ENCODE measurements at regions not wholly inside any gene's neighbourhood (a gene's known extent, or its start where the extent isn't known, plus 50 kb on each side); places are given as distances from the start of the nearest gene placed in this dataset.

GRCh38 chr6:5946701-5947100, 60.0 kb downstream of the NRN1 start:
- no peak for TF ChIP-seq ZNF274 (IDR thresholded peaks at IDR 0.05; ENCODE audit: low read depth, low read length)
- no peak overlapping the region for H3K4me3 ChIP-seq (ENCODE audit: low read length)

GRCh38 chr6:5946181-5946580, 60.5 kb downstream of the NRN1 start:
- no peak overlapping the region for H3K4me3 ChIP-seq (ENCODE audit: low read length)
- no peak for TF ChIP-seq ZNF274 (IDR thresholded peaks at IDR 0.05; ENCODE audit: low read depth, low read length)

- H3K4me3 ChIP-seq (ENCODE audit: low read length) = no peak overlapping the region
- no peak for TF ChIP-seq ZNF274 (IDR thresholded peaks at IDR 0.05; ENCODE audit: low read depth, low read length)
Measured at GRCh38 chr6:5943591-5943990, 63.1 kb downstream of the NRN1 start.

- TF ChIP-seq ZNF274 (IDR thresholded peaks at IDR 0.05; ENCODE audit: low read depth, low read length) = no peak
- no peak overlapping the region for H3K4me3 ChIP-seq (ENCODE audit: low read length)
Measured at GRCh38 chr6:5942591-5942990, 64.1 kb downstream of the NRN1 start.

- TF ChIP-seq ZNF274 (IDR thresholded peaks at IDR 0.05; ENCODE audit: low read depth, low read length) = no peak
- no peak overlapping the region for H3K4me3 ChIP-seq (ENCODE audit: low read length)
Measured at GRCh38 chr6:5941188-5941587, 65.5 kb downstream of the NRN1 start.

- H3K4me3 ChIP-seq (ENCODE audit: low read length) = no peak overlapping the region
- no peak for TF ChIP-seq ZNF274 (IDR thresholded peaks at IDR 0.05; ENCODE audit: low read depth, low read length)
Measured at GRCh38 chr6:5938934-5939333, 67.8 kb downstream of the NRN1 start.

- no peak overlapping the region for H3K4me3 ChIP-seq (ENCODE audit: low read length)
- TF ChIP-seq ZNF274 (IDR thresholded peaks at IDR 0.05; ENCODE audit: low read depth, low read length) = no peak
Measured at GRCh38 chr6:5937936-5938706, 68.6 kb downstream of the NRN1 start.

GRCh38 chr6:5937169-5937909, 69.4 kb downstream of the NRN1 start:
- no peak overlapping the region for H3K4me3 ChIP-seq (ENCODE audit: low read length)
- no peak for TF ChIP-seq ZNF274 (IDR thresholded peaks at IDR 0.05; ENCODE audit: low read depth, low read length)

- no peak overlapping the region for H3K4me3 ChIP-seq (ENCODE audit: low read length)
- TF ChIP-seq ZNF274 (IDR thresholded peaks at IDR 0.05; ENCODE audit: low read depth, low read length) = no peak
Measured at GRCh38 chr6:5936631-5937030, 70.1 kb downstream of the NRN1 start.

- H3K4me3 ChIP-seq (ENCODE audit: low read length) = no peak overlapping the region
- TF ChIP-seq ZNF274 (IDR thresholded peaks at IDR 0.05; ENCODE audit: low read depth, low read length) = no peak
Measured at GRCh38 chr6:5936140-5936539, 70.6 kb downstream of the NRN1 start.

- no peak overlapping the region for H3K4me3 ChIP-seq (ENCODE audit: low read length)
- TF ChIP-seq ZNF274 (IDR thresholded peaks at IDR 0.05; ENCODE audit: low read depth, low read length) = no peak
Measured at GRCh38 chr6:5930968-5931367, 75.8 kb downstream of the NRN1 start.

- TF ChIP-seq ZNF274 (IDR thresholded peaks at IDR 0.05; ENCODE audit: low read depth, low read length) = no peak
- no peak overlapping the region for H3K4me3 ChIP-seq (ENCODE audit: low read length)
Measured at GRCh38 chr6:5930143-5930770, 76.5 kb downstream of the NRN1 start.

GRCh38 chr6:5923840-5924239, 82.9 kb downstream of the NRN1 start:
- TF ChIP-seq ZNF274 (IDR thresholded peaks at IDR 0.05; ENCODE audit: low read depth, low read length) = no peak
- H3K4me3 ChIP-seq (ENCODE audit: low read length) = no peak overlapping the region

GRCh38 chr6:5922230-5922629, 84.5 kb downstream of the NRN1 start:
- no peak for TF ChIP-seq ZNF274 (IDR thresholded peaks at IDR 0.05; ENCODE audit: low read depth, low read length)
- no peak overlapping the region for H3K4me3 ChIP-seq (ENCODE audit: low read length)

GRCh38 chr6:5909721-5910120, 97.0 kb downstream of the NRN1 start:
- TF ChIP-seq ZNF274 (IDR thresholded peaks at IDR 0.05; ENCODE audit: low read depth, low read length) = no peak

More at GRCh38 chr6:5909721-5910120, 97.0 kb downstream of the NRN1 start:
- H3K4me3 ChIP-seq (ENCODE audit: low read length) = no peak overlapping the region
